GM18498 (cell line): ENCODE measurements at regions not wholly inside any gene's neighbourhood (a gene's known extent, or its start where the extent isn't known, plus 50 kb on each side); places are given as distances from the start of the nearest gene placed in this dataset.
"Not testable (repeated sequence)": the region's sequence is repeated elsewhere in the genome, so short reads cannot be mapped to it uniquely, and the experiment has no call there.

Source experiments
- ATAC-seq: cut with Tn5 transposase; IDR thresholded peaks from one replicate; pipeline ENCODE4 v1.9.1; 2021; ENCODE audit warnings: mild to moderate bottlenecking, moderate library complexity; ENCODE audit not compliant: unreplicated experiment

- no peak for ATAC-seq
These were observed 123.9 kb upstream of the RXFP1 start for GRCh38 chr4:158397781-158398180.

- ATAC-seq: not testable (repeated sequence)
These were observed 113.7 kb upstream of the RXFP1 start for GRCh38 chr4:158407961-158408360.

DNA sequence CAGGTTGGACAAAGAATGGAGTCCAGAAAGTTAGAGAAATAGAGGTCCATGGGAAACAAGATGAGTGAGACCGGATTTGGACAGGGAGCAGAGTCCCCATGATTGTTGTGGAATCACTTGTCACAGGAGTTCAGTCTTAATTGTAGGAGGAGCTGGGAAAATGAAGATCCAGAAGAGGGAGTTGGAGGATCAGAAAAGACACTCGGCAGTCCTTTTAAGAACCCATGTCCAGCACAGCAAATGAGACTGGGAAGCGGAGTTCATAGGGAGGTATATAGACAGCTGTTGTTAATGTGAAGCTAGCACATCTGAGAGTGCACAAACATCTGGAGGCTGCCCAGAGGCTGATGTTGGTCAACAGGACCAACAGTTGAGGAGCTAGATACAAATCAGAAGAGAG is 111.4 kb upstream of the RXFP1 start:
- no peak for ATAC-seq

GRCh38 chr4:158411269-158411668 is 110.4 kb upstream of the RXFP1 start:
- no peak for ATAC-seq

DNA sequence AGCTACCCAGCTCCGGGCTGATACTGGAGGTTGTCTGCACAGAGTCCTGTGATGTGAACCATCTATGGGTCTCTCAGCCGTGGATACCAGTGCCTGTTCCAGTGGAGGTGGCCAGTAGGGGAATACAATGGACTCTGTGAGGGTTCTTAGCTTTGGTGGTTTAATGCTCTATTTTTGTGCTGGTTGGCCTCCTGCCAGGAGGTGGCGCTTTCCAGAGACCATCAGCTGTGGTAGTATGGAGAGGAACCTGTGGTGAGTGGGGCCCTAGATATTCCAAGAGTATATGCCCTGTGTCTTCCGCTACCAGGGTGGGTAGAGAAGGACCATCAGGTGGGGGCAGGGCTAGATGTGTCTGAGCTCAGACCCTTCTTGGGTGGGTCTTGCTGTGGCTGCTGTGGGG is 103.0 kb upstream of the RXFP1 start:
- ATAC-seq: not testable (repeated sequence)

- no peak for ATAC-seq
These were observed 100.9 kb upstream of the RXFP1 start for GRCh38 chr4:158420782-158421181.

- ATAC-seq: no peak
These were observed 99.1 kb upstream of the RXFP1 start for GRCh38 chr4:158422546-158422945.

- ATAC-seq: no peak
These were observed 93.4 kb upstream of the RXFP1 start for GRCh38 chr4:158428242-158428641.

DNA sequence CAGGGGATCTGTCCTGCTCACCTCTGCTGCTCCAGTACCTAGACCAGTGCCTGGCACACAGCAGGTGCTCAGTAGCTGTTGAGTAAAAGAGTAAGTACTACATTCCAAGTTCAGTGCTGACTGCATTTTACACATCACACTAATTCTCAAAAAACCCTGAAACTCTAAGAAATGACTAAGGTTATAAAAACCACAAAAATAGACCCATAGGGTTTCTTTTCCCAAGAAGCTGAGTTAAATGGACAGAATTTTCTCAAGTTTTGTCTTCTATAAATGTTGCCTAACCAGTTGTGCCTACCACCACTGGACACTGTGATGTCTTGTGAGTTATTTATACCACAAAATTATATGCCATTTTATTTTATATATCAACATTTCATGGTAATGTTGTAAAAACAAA is 78.9 kb upstream of the RXFP1 start:
- ATAC-seq: no peak

DNA sequence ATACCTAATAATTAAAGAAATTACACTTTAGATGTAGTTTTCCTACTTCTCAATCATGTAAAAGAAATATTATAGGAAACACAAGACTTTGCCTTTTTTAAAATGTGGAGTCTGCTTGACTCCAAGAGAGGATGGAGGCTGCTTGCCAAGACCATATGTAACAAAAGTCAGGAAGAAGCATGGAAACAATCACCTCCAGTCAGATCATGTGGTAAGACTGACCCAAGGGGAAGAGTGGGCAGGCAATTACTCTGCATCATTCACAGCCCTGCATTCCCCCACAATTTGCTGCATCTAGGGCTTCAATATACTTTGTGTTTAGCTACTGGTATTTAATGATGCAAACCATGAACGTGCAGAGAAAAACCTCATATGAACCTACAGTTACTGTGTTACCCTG is 78.0 kb upstream of the RXFP1 start:
- ATAC-seq: no peak

- no peak for ATAC-seq
These were observed 77.1 kb upstream of the RXFP1 start for GRCh38 chr4:158444621-158445020.

DNA sequence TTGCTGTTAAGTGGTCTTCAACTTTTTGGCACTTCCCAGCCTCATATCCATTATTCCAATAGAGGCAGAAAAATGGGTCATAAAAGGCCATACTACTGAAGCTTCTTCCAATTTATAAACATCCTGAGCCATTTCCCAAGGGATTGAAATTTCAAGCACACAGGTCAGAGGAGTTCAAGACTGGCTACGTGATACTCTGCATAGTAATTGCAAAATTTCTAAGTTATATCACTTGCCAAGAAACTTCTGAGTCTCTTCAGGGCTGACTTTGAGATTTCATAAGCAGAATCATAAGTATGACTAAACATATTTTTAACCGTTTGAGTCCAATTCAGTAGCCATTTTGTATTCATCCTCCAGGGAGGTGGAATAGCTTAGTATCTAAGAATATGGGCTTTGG is 75.6 kb upstream of the RXFP1 start:
- ATAC-seq: no peak

DNA sequence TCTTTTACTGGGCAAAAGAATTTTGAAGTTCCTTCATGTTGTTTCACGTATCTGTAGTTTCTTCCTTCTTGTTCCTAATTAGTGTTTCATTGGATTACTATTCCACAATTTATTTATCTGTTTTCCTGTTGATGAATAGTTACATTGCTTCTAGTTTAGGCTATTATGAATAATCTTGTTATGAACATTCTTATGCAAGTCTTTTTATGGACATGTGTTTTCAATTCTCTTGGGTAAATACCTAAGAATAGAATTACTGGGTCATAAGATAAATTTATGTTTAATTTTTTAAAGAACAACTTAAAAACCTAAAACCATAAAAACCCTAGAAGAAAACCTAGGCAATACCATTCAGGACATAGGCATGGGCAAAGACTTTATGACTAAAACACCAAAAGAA is 70.9 kb upstream of the RXFP1 start:
- ATAC-seq: no peak

- ATAC-seq: not testable (repeated sequence)
These were observed 69.6 kb upstream of the RXFP1 start for GRCh38 chr4:158452116-158452515.

GRCh38 chr4:158458271-158458895 is 63.3 kb upstream of the RXFP1 start:
- no peak for ATAC-seq

DNA sequence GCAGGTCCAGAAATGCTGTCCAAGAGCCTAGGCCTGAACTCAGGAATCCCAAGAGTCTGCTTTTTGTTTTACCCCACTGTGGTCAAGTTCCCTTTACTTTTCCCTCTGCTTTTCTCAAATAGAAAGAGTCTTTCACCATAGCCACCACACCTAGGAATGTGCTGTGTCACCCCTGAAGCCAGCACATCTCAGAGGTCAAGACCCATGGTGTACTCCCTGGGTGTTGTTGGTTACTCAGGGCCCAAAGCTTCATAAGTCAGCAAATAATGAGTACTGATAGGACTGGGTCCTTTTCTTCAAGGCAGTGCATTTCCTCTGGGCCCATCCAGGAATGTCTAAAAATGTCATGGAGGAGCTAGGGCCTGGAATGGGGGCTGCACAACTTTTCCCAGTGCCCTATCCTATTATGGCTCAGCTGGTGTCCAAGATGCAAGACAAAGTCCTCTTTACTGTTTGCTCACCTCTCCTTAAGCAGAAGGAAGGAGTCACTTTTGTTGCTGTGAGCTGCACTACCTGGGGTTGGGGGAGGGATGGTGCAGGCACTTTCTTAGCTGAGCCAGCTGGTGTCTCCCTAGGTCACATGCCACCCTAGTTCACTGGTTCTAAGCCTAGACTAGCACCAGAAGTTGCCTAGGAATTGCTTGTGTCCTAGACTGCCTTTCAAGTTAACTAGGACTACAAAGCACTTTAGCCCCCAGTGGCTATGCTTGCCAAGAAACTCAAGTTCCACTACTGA is 62.4 kb upstream of the RXFP1 start:
- ATAC-seq: no peak

DNA sequence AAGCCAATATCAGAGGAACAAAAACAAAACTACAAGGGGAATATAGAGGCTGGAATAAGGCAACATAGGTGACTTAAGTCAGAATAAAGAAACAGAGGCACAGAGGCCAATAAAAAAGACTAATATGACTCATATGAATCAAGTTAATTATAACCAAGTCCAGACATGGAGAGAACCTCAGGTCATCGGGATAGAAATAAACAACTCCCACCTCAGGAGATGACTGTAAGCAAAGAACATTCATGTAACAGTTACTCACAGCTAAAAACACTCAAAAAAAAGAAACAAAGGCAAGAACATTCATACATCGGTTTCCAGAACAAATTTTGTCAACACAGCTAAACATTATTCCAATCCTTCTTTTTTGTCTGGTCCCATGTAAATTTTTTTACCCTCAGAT is 60.3 kb upstream of the RXFP1 start:
- no peak for ATAC-seq

GRCh38 chr4:158462611-158463010 is 59.1 kb upstream of the RXFP1 start:
- no peak for ATAC-seq
